Endodermal cell (in vitro differentiated cells): ENCODE measurements at regions not wholly inside any gene's neighbourhood (a gene's known extent, or its start where the extent isn't known, plus 50 kb on each side); places are given as distances from the start of the nearest gene placed in this dataset.

Experiments
- DNase-seq: peaks from one replicate; pipeline ENCODE4 v3.0.0-alpha.2; 2017
- H3K27ac ChIP-seq: 2 replicates; pipeline ENCODE4 v1.5.1; 2013; ENCODE audit warnings: mild to moderate bottlenecking, low read depth, low read length, moderate library complexity
- H3K27me3 ChIP-seq: 2 replicates; pipeline ENCODE4 v1.6.1; 2013; ENCODE audit warnings: mild to moderate bottlenecking, low read length, moderate library complexity; ENCODE audit not compliant: insufficient read depth, control insufficient read depth, poor library complexity, severe bottlenecking
- H3K36me3 ChIP-seq: 2 replicates; pipeline ENCODE4 v1.7.0; 2013; ENCODE audit warnings: mild to moderate bottlenecking, low read length, moderate library complexity; ENCODE audit not compliant: control insufficient read depth, insufficient read depth
- H3K4me1 ChIP-seq: one replicate; pipeline ENCODE4 v1.7.0; 2013; ENCODE audit warnings: low read length; ENCODE audit not compliant: control insufficient read depth, insufficient read depth
- H3K4me3 ChIP-seq: 2 replicates; pipeline ENCODE4 v1.5.1; 2013; ENCODE audit warnings: mild to moderate bottlenecking, low read length, moderate library complexity
- H3K9ac ChIP-seq: 2 replicates; pipeline ENCODE4 v1.6.1; 2013; ENCODE audit warnings: mild to moderate bottlenecking, low read length, moderate library complexity; ENCODE audit not compliant: poor library complexity, severe bottlenecking; ENCODE audit errors: extremely low read depth
- H3K9me3 ChIP-seq: 2 replicates; pipeline ENCODE4 v1.6.1; 2013; ENCODE audit warnings: mild to moderate bottlenecking, low read length, moderate library complexity; ENCODE audit not compliant: control insufficient read depth
- H3K27ac Mint-ChIP-seq: 2 replicates; pipeline ENCODE4 v1.8.0; 2020; ENCODE audit warnings: mixed read lengths
- H3K27me3 Mint-ChIP-seq: 2 replicates; pipeline ENCODE4 v1.8.0; 2021; ENCODE audit warnings: mild to moderate bottlenecking, mixed read lengths; ENCODE audit not compliant: insufficient read depth
- H3K36me3 Mint-ChIP-seq: 2 replicates; pipeline ENCODE4 v1.8.0; 2020; ENCODE audit warnings: low read depth, mixed read lengths
- H3K4me1 Mint-ChIP-seq: 2 replicates; pipeline ENCODE4 v1.8.0; 2020; ENCODE audit warnings: mixed read lengths
- H3K4me3 Mint-ChIP-seq: 2 replicates; pipeline ENCODE4 v1.8.0; 2020; ENCODE audit warnings: mild to moderate bottlenecking, moderate library complexity, mixed read lengths
- H3K9me3 Mint-ChIP-seq: 2 replicates; pipeline ENCODE4 v1.8.0; 2020; ENCODE audit warnings: mild to moderate bottlenecking, mixed read lengths
- WGBS, 2 experiments: methylation state at CpG; one replicate each; pipeline versions ENCODE4 v1.1.5 to v1.1.7; 2013; ENCODE audit warnings: missing lambda C conversion rate in 2 of 2, mixed read lengths in 1 of 2; ENCODE audit not compliant: insufficient coverage in 1 of 2, insufficient read length in 1 of 2; 5-methylcytosine and 5-hydroxymethylcytosine counted together
- TF ChIP-seq, protein P1 (sequence below): fragments of 200-600 bp; sonication (generic); conservative IDR thresholded peaks from 2 replicates; pipeline ENCODE4 v1.5.0; 2021; ENCODE audit warnings: antibody characterized with exemption, mild to moderate bottlenecking

GRCh38 chr20:39983183-39983582 is 705.9 kb downstream of the MAFB start:
- Mint-ChIP-seq H3K4me3 (no peak overlapping the region), H3K4me1 (peaks cover 23% of the 10 kb centered on the region), H3K9me3 (no peaks in the 10 kb centered on the region), H3K27ac (no peak overlapping the region), H3K36me3 (no peaks in the 10 kb centered on the region), H3K27me3 (no peaks in the 10 kb centered on the region)
- 92 to 100% methylated on average over 1 of the region's 2 CpGs for WGBS, 2 experiments
- Histone ChIP-seq H3K27ac (no peak overlapping the region), H3K4me3 (no peak overlapping the region), H3K9ac (no peak overlapping the region), H3K36me3 (no peaks in the 10 kb centered on the region), H3K27me3 (no peaks in the 10 kb centered on the region), H3K9me3 (no peaks in the 10 kb centered on the region), H3K4me1 (peaks cover 5% of the 10 kb centered on the region)
- TF ChIP-seq, protein P1, sequence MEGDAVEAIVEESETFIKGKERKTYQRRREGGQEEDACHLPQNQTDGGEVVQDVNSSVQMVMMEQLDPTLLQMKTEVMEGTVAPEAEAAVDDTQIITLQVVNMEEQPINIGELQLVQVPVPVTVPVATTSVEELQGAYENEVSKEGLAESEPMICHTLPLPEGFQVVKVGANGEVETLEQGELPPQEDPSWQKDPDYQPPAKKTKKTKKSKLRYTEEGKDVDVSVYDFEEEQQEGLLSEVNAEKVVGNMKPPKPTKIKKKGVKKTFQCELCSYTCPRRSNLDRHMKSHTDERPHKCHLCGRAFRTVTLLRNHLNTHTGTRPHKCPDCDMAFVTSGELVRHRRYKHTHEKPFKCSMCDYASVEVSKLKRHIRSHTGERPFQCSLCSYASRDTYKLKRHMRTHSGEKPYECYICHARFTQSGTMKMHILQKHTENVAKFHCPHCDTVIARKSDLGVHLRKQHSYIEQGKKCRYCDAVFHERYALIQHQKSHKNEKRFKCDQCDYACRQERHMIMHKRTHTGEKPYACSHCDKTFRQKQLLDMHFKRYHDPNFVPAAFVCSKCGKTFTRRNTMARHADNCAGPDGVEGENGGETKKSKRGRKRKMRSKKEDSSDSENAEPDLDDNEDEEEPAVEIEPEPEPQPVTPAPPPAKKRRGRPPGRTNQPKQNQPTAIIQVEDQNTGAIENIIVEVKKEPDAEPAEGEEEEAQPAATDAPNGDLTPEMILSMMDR = no peak
- no peak for DNase-seq

DNA sequence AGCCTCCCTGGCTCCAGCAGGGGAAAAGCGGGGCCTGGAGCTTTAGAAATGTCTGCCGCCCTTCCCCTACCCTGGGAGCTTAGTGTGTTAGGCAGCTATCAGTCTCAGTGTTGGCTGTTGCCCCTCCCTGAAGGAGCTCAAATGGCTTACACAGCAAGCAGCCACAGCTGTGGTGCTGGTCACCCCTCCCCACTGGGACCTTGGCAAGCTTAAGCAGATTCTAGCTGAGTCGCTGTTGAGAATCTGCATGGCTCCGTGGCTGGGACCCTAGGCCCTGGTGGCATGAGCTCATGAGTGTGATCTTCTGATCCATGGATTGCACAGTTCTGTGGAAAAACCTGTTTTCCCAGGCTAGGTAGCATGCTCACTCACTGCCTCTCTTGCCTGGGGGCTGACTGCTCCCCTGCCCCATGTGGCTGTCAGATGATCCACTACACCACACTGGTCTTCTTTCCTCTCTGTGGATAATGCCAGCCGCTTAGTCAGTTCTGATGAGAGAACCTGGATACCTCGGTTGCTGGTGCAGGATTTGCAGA is 714.0 kb downstream of the MAFB start:
- Mint-ChIP-seq H3K27me3 (no peaks in the 10 kb centered on the region), H3K36me3 (peaks cover 8% of the 10 kb centered on the region), H3K9me3 (peaks cover 24% of the 10 kb centered on the region), H3K4me1 (no peaks in the 10 kb centered on the region), H3K4me3 (no peak overlapping the region), H3K27ac (no peak overlapping the region)
- Histone ChIP-seq H3K9me3 (no peaks in the 10 kb centered on the region), H3K27me3 (no peaks in the 10 kb centered on the region), H3K27ac (no peak overlapping the region), H3K9ac (no peak overlapping the region), H3K4me1 (peaks cover 4% of the 10 kb centered on the region), H3K36me3 (no peaks in the 10 kb centered on the region), H3K4me3 (no peak overlapping the region)
- TF ChIP-seq, protein P1 = no peak
- 89 to 96% methylated on average over 3 to 6 of the region's 6 CpGs for WGBS, 2 experiments
- DNase-seq = no peak

GRCh38 chr20:39968495-39968894 is 720.5 kb downstream of the MAFB start:
- H3K9me3 Mint-ChIP-seq = peaks cover 21% of the 10 kb centered on the region
- H3K27me3 ChIP-seq = no peaks in the 10 kb centered on the region
- H3K4me3 Mint-ChIP-seq = no peak overlapping the region
- H3K9me3 ChIP-seq = no peaks in the 10 kb centered on the region
- no peaks in the 10 kb centered on the region for H3K4me1 Mint-ChIP-seq
- DNase-seq = no peak
- no peak overlapping the region for H3K27ac Mint-ChIP-seq
- no peaks in the 10 kb centered on the region for H3K36me3 Mint-ChIP-seq
- H3K4me3 ChIP-seq = no peak overlapping the region
- no peaks in the 10 kb centered on the region for H3K36me3 ChIP-seq
- H3K27me3 Mint-ChIP-seq = no peaks in the 10 kb centered on the region
- no peaks in the 10 kb centered on the region for H3K4me1 ChIP-seq
- H3K27ac ChIP-seq = no peak overlapping the region
- WGBS, 2 experiments = 94% methylated on average over 2 of the region's 2 CpGs; no CpG with 5 or more reads in 1 of the 2 experiments
- TF ChIP-seq, protein P1 = no peak
- no peak overlapping the region for H3K9ac ChIP-seq
